ENCODE measurements at regions not wholly inside any gene's neighbourhood (a gene's known extent, or its start where the extent isn't known, plus 50 kb on each side); places are given as distances from the start of the nearest gene placed in this dataset.
A peak's percentile ranks its signal among the peaks of the same experiment; 100 is the strongest.

DNA sequence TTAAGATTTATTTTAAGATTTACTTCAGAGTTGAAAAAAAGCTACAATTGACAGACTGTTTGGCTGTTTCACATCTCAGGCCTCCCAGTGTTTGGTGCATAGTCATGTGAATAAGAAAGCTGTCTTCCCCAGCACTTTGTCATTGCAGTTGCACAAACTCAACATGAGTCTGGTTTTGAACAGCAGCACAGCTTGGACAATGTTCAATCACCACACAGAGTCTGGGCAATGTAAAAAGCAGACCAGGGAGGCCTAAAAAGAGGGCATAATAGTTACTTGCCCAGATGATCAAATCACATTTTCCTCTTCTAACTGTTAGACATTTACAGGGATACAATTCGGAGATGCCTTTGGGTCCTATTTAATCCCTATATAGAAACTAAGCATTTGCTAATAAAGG lies 1055.0 kb downstream of the RPA4 start:
- Histone ChIP-seq H3K27ac (no peak overlapping the region), H3K36me3 (no peaks in the 10 kb centered on the region), H3K4me1 (no peaks in the 10 kb centered on the region), H3K4me3 (no peak overlapping the region), H3K27me3 (peaks cover 0 to 5% (median 0%) of the 10 kb centered on the region in 4 donors), H3K9me3 (no peaks in the 10 kb centered on the region)
- WGBS, 2 donors: 60 to 86% methylated on average over 1 of the region's 1 CpG
- DNase-seq: no peak
- no peak for FAIRE-seq
- intact Hi-C loops (cut with DNase I): no loop called here
- ATAC-seq: no peak
- TF ChIP-seq CTCF (IDR thresholded peaks at IDR 0.05): no peak

DNA sequence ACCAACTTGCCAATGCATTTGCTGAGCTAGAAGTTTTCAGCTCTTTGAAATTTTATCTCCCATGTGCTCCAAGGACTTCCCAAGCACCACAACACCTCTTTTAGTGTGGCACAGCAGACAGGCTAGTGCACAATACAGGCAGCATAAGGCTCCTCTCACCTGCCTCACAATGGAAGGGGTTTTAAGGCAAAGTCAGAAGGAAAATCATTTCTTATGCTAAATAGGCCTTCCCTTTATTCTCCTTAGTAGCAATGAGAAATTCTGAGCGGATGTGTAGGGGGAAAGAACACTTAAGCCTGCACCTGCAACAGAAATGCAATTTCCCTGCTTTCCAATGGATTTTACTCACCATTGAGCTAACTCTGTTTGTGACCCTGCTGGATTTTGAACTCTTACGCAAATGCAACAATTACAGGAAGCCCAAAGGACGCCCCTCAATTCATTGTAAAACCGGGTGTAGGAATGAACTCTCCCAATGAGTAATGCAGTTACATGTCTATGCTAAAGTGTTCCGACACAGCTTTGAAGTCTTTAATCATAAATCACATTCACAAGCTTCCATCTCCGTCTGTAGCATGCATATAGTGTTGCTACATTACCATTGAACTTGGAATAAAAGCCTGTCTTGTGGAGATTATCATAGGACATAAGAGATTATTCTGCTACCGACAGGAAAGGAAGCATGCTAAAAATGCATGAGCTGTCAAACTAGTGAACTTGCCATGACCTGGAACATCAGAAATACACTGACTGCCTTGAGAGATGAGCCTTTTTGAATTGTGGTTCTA lies 1084.9 kb downstream of the RPA4 start:
- Histone ChIP-seq H3K27me3 (peaks cover 0 to 17% (median 2%) of the 10 kb centered on the region in 4 donors), H3K27ac (no peak overlapping the region), H3K4me1 (no peaks in the 10 kb centered on the region), H3K9me3 (no peaks in the 10 kb centered on the region), H3K36me3 (no peaks in the 10 kb centered on the region), H3K4me3 (no peak overlapping the region)
- FAIRE-seq: no peak
- TF ChIP-seq CTCF (IDR thresholded peaks at IDR 0.05): no peak
- no peak for ATAC-seq
- intact Hi-C loops (cut with DNase I): no loop called here
- 43 to 45% methylated on average over 7 of the region's 7 CpGs for whole genome bisulfite sequencing, 2 donors
- DNase-seq: no peak

- H3K27me3 ChIP-seq: peaks cover 0 to 12% (median 0%) of the 10 kb centered on the region in 4 donors
- H3K4me1 ChIP-seq: no peaks in the 10 kb centered on the region
- no peak for DNase-seq
- FAIRE-seq: no peak
- intact Hi-C loops (cut with DNase I): no loop called here
- H3K27ac ChIP-seq: no peak overlapping the region
- H3K9me3 ChIP-seq: no peaks in the 10 kb centered on the region
- TF ChIP-seq CTCF (IDR thresholded peaks at IDR 0.05): no peak
- no peaks in the 10 kb centered on the region for H3K36me3 ChIP-seq
- 34 to 36% methylated on average over 4 of the region's 4 CpGs for WGBS, 2 donors
- no peak for ATAC-seq
- H3K4me3 ChIP-seq: no peak overlapping the region
These were observed 1100.9 kb downstream of the RPA4 start for GRCh38 chrX:97984641-97985040.

- H3K36me3 ChIP-seq: no peaks in the 10 kb centered on the region
- H3K4me1 ChIP-seq: no peaks in the 10 kb centered on the region
- peaks cover 0 to 8% (median 0%) of the 10 kb centered on the region in 4 donors for H3K27me3 ChIP-seq
- DNase-seq (no peak), ATAC-seq (no peak), FAIRE-seq (peak; percentile 9)
- H3K4me3 ChIP-seq: no peak overlapping the region
- WGBS, 2 donors: 47 to 51% methylated on average over 4 of the region's 4 CpGs
- no peak for TF ChIP-seq CTCF (IDR thresholded peaks at IDR 0.05)
- no peaks in the 10 kb centered on the region for H3K9me3 ChIP-seq
- intact Hi-C loops (cut with DNase I): no loop called here
- H3K27ac ChIP-seq: no peak overlapping the region
These were observed 1101.4 kb downstream of the RPA4 start for GRCh38 chrX:97985096-97985495.

DNA sequence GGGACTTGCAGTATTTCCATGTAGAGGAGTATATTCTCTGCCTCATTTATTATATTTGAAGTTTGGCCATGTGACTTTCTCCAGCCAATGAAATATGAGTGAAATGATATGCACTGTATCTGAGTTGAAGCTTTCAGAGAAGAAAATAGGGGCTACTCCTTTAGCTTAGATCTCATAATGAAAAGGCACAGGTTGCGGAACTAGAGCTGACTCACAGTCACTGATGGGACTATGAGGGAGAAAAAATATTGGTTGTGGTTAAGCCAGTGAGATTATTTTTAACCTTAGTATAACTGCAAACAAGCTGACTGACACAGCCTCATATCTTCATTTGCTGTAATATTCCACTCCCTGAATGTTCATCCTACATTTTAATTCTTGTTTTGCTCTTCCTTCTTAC lies 1104.3 kb downstream of the RPA4 start:
- H3K27ac ChIP-seq: no peak overlapping the region
- no peaks in the 10 kb centered on the region for H3K9me3 ChIP-seq
- intact Hi-C loops (cut with DNase I): no loop called here
- no peaks in the 10 kb centered on the region for H3K4me1 ChIP-seq
- H3K4me3 ChIP-seq: no peak overlapping the region
- WGBS, 2 donors: 79 to 93% methylated on average over 1 of the region's 1 CpG
- FAIRE-seq (no peak), DNase-seq (no peak), ATAC-seq (no peak)
- no peaks in the 10 kb centered on the region for H3K27me3 ChIP-seq
- no peak for TF ChIP-seq CTCF (IDR thresholded peaks at IDR 0.05)
- no peaks in the 10 kb centered on the region for H3K36me3 ChIP-seq

Measured in pancreas (tissue), 10 donors.